SK-N-SH (cell line): ENCODE measurements at regions not wholly inside any gene's neighbourhood (a gene's known extent, or its start where the extent isn't known, plus 50 kb on each side); places are given as distances from the start of the nearest gene placed in this dataset.

Experiments used
- CTCF ChIA-PET: fragments of 300-600, 350-600 bp; formaldehyde crosslinking; extraction: SDS; loops from one replicate; lab custom pipeline; 2021; lab: Yijun Ruan, JAX
- POLR2A ChIA-PET: fragments of 350-600 bp; sonication (Branson Sonifier 250); formaldehyde crosslinking; extraction: SDS; loops from one replicate; lab custom pipeline; 2020; ENCODE audit warnings: antibody characterized with exemption, inconsistent platforms; lab: Yijun Ruan, JAX
- DNase-seq: peaks from one replicate; pipeline ENCODE4 v3.0.0; 2012
- H2AFZ ChIP-seq: fragments of 200-600 bp; sonication (generic); 2 replicates; pipeline ENCODE4 v1.8.1; 2016; ENCODE audit warnings: antibody characterized with exemption, mild to moderate bottlenecking, low read depth
- H3F3A ChIP-seq: fragments of 200-600 bp; sonication (generic); replicated peaks from 2 replicates; pipeline ENCODE3; 2016; ENCODE audit warnings: antibody characterized with exemption, mild to moderate bottlenecking; ENCODE audit not compliant: insufficient read depth
- H3K27ac ChIP-seq, 2 experiments: fragments of 200-500 bp in 1 of 2; fragments of 200-600 bp in 1 of 2; sonication (Bioruptor generic) in 1 of 2; sonication (generic), shearing (Covaris generic) in 1 of 2; 2 replicates each; pipeline versions ENCODE4 v1.5.1 to v1.6.1; 2014 to 2016; ENCODE audit warnings: low read depth in 2 of 2, inconsistent platforms in 1 of 2, low read length in 1 of 2, mild to moderate bottlenecking in 1 of 2, mixed read lengths in 1 of 2
- H3K27me3 ChIP-seq: fragments of 200-600 bp; sonication (generic), shearing (Covaris generic); 2 replicates; pipeline ENCODE4 v1.6.1; 2016; ENCODE audit warnings: mixed run types; ENCODE audit not compliant: insufficient read depth
- H3K36me3 ChIP-seq, 2 experiments: fragments of 200-500 bp in 1 of 2; fragments of 200-600 bp in 1 of 2; sonication (Bioruptor generic) in 1 of 2; sonication (generic) in 1 of 2; replicated peaks in 1 of 2; 2 replicates each; pipeline versions ENCODE3 to v1.5.1; 2014 to 2016; ENCODE audit warnings: low read length in 1 of 2, mild to moderate bottlenecking in 1 of 2; ENCODE audit not compliant: insufficient read depth in 2 of 2, control insufficient read depth in 1 of 2
- H3K4me1 ChIP-seq, 2 experiments: fragments of 200-500 bp in 1 of 2; fragments of 200-600 bp in 1 of 2; sonication (Bioruptor generic) in 1 of 2; sonication (generic), shearing (Covaris generic) in 1 of 2; 2 replicates each; pipeline versions ENCODE4 v1.5.1 to v1.6.1; 2014 to 2016; ENCODE audit warnings: low read depth in 1 of 2, low read length in 1 of 2, mixed run types in 1 of 2; ENCODE audit not compliant: insufficient read depth in 2 of 2, control insufficient read depth in 1 of 2
- H3K4me2 ChIP-seq: fragments of 200-600 bp; sonication (generic), shearing (Covaris generic); 2 replicates; pipeline ENCODE4 v1.6.1; 2017; ENCODE audit warnings: mixed run types
- H3K4me3 ChIP-seq, 2 experiments: fragments of 200-500 bp in 1 of 2; fragments of 200-600 bp in 1 of 2; sonication (Bioruptor generic) in 1 of 2; sonication (generic), shearing (Covaris generic) in 1 of 2; 2 replicates each; pipeline versions ENCODE4 v1.5.1 to v1.8.1; 2014 to 2016; ENCODE audit warnings: low read depth in 2 of 2, inconsistent platforms in 1 of 2, low read length in 1 of 2, mild to moderate bottlenecking in 1 of 2, mixed read lengths in 1 of 2, moderate library complexity in 1 of 2
- H3K79me2 ChIP-seq: fragments of 200-600 bp; sonication (generic); 2 replicates; pipeline ENCODE4 v1.8.1; 2017; ENCODE audit warnings: mild to moderate bottlenecking; ENCODE audit not compliant: insufficient read depth
- H3K9ac ChIP-seq: fragments of 200-600 bp; sonication (generic); 2 replicates; pipeline ENCODE4 v1.6.1; 2017; ENCODE audit warnings: mixed run types
- H3K9me2 ChIP-seq: fragments of 200-600 bp; sonication (generic); 2 replicates; pipeline ENCODE4 v1.6.1; 2017; ENCODE audit warnings: mixed run types
- H3K9me3 ChIP-seq: fragments of 200-600 bp; sonication (generic); 2 replicates; pipeline ENCODE4 v1.6.1; 2017; ENCODE audit warnings: mixed run types, mild to moderate bottlenecking, moderate library complexity
- H4K20me1 ChIP-seq: fragments of 200-600 bp; sonication (generic); 2 replicates; pipeline ENCODE4 v1.6.1; 2017; ENCODE audit warnings: mild to moderate bottlenecking, mixed run types; ENCODE audit not compliant: insufficient read depth
- ELF1 ChIP-seq: IDR thresholded peaks from 2 replicates; pipeline ENCODE4 v1.4.0; 2012
- FOSL2 ChIP-seq: IDR thresholded peaks from 2 replicates; pipeline ENCODE4 v1.4.0; 2012; ENCODE audit warnings: low read depth, mild to moderate bottlenecking, moderate library complexity, borderline replicate concordance
- FOXM1 ChIP-seq: IDR thresholded peaks from 2 replicates; pipeline ENCODE4 v1.4.0; 2012; ENCODE audit warnings: low read depth, mild to moderate bottlenecking
- IRF3 ChIP-seq: fragments of 150-350 bp; IDR thresholded peaks from 2 replicates; pipeline ENCODE4 v1.6.1; 2016; ENCODE audit warnings: mild to moderate bottlenecking, low read depth, low read length
- NRF1 ChIP-seq: IDR thresholded peaks from 2 replicates; pipeline ENCODE4 v1.6.1; 2012; ENCODE audit warnings: low read depth, mild to moderate bottlenecking, low read length
- RAD21 ChIP-seq: IDR thresholded peaks from 2 replicates; pipeline ENCODE4 v1.6.1; 2012; ENCODE audit warnings: mild to moderate bottlenecking, low read length
- RCOR1 ChIP-seq: fragments of 150-350 bp; IDR thresholded peaks from 2 replicates; pipeline ENCODE4 v1.6.1; 2017; ENCODE audit warnings: antibody characterized with exemption, low read length
- RXRA ChIP-seq: IDR thresholded peaks from 2 replicates; pipeline ENCODE4 v1.4.0; 2012; ENCODE audit warnings: low read depth, mild to moderate bottlenecking, borderline replicate concordance
- SMC3 ChIP-seq: IDR thresholded peaks from 2 replicates; pipeline ENCODE4 v1.6.1; 2012; ENCODE audit warnings: low read depth, low read length, improper control_type of control experiment
- TAF1 ChIP-seq: IDR thresholded peaks from 2 replicates; pipeline ENCODE4 v1.6.1; 2012; ENCODE audit warnings: low read depth, mild to moderate bottlenecking, low read length, moderate library complexity, borderline replicate concordance
- TCF12 ChIP-seq: IDR thresholded peaks from 2 replicates; pipeline ENCODE4 v1.4.0; 2012
- TEAD4 ChIP-seq: IDR thresholded peaks from 2 replicates; pipeline ENCODE4 v1.4.0; 2012; ENCODE audit warnings: mild to moderate bottlenecking, borderline replicate concordance; ENCODE audit not compliant: insufficient read depth
- USF2 ChIP-seq: fragments of 150-350 bp; IDR thresholded peaks from 2 replicates; pipeline ENCODE4 v1.6.1; 2017; ENCODE audit warnings: antibody characterized with exemption, low read length, low read depth, borderline replicate concordance
- ZBTB33 ChIP-seq: IDR thresholded peaks from 2 replicates; pipeline ENCODE4 v1.4.0; 2012; ENCODE audit warnings: low read depth, borderline replicate concordance
- whole genome bisulfite sequencing: methylation state at CpG from one replicate; pipeline ENCODE4 v1.1.6; 2017; ENCODE audit warnings: low lambda C conversion rate; 5-methylcytosine and 5-hydroxymethylcytosine counted together

GRCh38 chr20:52704553-52704952 is 267.6 kb upstream of the TSHZ2 start:
- Histone ChIP-seq H3K9ac (no peak overlapping the region), H3K27me3 (no peaks in the 10 kb centered on the region)
- POLR2A ChIA-PET = interaction anchor here (0.7 kb wide), 1 partner anchor 8 kb away, joined by 3 read pairs; no protein-coding TSS in a partner anchor

GRCh38 chr20:52688345-52688744 is 283.8 kb upstream of the TSHZ2 start:
- Histone ChIP-seq H3K4me1 (no peaks in the 10 kb centered on the region), H3F3A (no peaks in the 10 kb centered on the region), H3K4me2 (no peak overlapping the region), H4K20me1 (no peaks in the 10 kb centered on the region), H3K27ac (no peak overlapping the region), H3K79me2 (no peaks in the 10 kb centered on the region), H3K4me3 (no peak overlapping the region), H2AFZ (no peak overlapping the region), H3K27me3 (no peaks in the 10 kb centered on the region), H3K9me2 (no peaks in the 10 kb centered on the region), H3K36me3 (no peaks in the 10 kb centered on the region), H3K9ac (no peak overlapping the region), H3K9me3 (no peaks in the 10 kb centered on the region)
- ChIA-PET POLR2A (no interaction called here), CTCF (interaction anchor here (0.7 to 0.9 kb wide), 2 partner anchors 9 to 12 kb away, joined by 3 to 4 read pairs; no protein-coding TSS in a partner anchor)
- WGBS = 17% methylated on average over 2 of the region's 2 CpGs
- no peak for DNase-seq
- TF ChIP-seq ELF1 (no peak), RAD21 (no peak), RXRA (no peak), TCF12 (no peak), FOSL2 (no peak), USF2 (no peak), IRF3 (no peak), TAF1 (no peak), ZBTB33 (no peak), TEAD4 (no peak), RCOR1 (no peak), FOXM1 (no peak)

More at GRCh38 chr20:52704553-52704952, 267.6 kb upstream of the TSHZ2 start:
- Histone ChIP-seq H3K9me3 (no peaks in the 10 kb centered on the region), H3K27ac (no peak overlapping the region), H3F3A (no peaks in the 10 kb centered on the region), H3K4me2 (no peak overlapping the region), H3K4me3 (no peak overlapping the region), H3K4me1 (no peaks in the 10 kb centered on the region), H3K9me2 (no peaks in the 10 kb centered on the region), H3K36me3 (no peaks in the 10 kb centered on the region), H4K20me1 (no peaks in the 10 kb centered on the region), H2AFZ (no peak overlapping the region), H3K79me2 (no peaks in the 10 kb centered on the region)
- CTCF ChIA-PET = interaction anchor here (1.8 kb wide), 1 partner anchor 8 kb away, joined by 4 read pairs; no protein-coding TSS in a partner anchor
- WGBS = 24% methylated on average over 1 of the region's 1 CpG
- TF ChIP-seq NRF1 (no peak), FOXM1 (no peak), SMC3 (no peak)
- no peak for DNase-seq
